ENCODE measurements at regions not wholly inside any gene's neighbourhood (a gene's known extent, or its start where the extent isn't known, plus 50 kb on each side); places are given as distances from the start of the nearest gene placed in this dataset.

DNA sequence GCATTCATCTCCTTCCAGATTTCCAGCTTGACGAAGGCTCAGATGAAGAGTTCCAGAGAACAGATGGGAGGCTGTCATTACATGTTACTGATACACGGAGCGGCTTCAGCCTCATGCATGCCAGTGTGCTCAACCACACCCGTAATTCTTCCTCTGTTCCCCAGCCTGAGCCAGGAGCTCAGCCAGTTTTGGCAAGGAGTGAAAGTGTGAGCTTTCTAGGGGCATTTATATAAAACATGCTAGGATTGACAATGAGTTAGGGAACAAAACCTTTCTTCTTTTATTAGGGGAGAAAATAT, 290.4 kb upstream of the PLXNA2 start:
- TF ChIP-seq, protein P1, sequence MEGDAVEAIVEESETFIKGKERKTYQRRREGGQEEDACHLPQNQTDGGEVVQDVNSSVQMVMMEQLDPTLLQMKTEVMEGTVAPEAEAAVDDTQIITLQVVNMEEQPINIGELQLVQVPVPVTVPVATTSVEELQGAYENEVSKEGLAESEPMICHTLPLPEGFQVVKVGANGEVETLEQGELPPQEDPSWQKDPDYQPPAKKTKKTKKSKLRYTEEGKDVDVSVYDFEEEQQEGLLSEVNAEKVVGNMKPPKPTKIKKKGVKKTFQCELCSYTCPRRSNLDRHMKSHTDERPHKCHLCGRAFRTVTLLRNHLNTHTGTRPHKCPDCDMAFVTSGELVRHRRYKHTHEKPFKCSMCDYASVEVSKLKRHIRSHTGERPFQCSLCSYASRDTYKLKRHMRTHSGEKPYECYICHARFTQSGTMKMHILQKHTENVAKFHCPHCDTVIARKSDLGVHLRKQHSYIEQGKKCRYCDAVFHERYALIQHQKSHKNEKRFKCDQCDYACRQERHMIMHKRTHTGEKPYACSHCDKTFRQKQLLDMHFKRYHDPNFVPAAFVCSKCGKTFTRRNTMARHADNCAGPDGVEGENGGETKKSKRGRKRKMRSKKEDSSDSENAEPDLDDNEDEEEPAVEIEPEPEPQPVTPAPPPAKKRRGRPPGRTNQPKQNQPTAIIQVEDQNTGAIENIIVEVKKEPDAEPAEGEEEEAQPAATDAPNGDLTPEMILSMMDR (IDR thresholded peaks at IDR 0.05; ENCODE audit: borderline replicate concordance, extremely low read depth, low read length, poor library complexity, severe bottlenecking): no peak
- TF ChIP-seq EZH2 (IDR thresholded peaks at IDR 0.05; ENCODE audit: borderline replicate concordance, low read depth, low read length, severe bottlenecking): no peak

Measured in DND-41 (cell line).